ENCODE measurements at regions not wholly inside any gene's neighbourhood (a gene's known extent, or its start where the extent isn't known, plus 50 kb on each side); places are given as distances from the start of the nearest gene placed in this dataset.

GRCh38 chr14:65187421-65188049 lies 85.2 kb upstream of the MAX start:
- no peak for DNase-seq

GRCh38 chr14:65190312-65190711 lies 88.0 kb upstream of the MAX start:
- DNase-seq: no peak

GRCh38 chr14:65191716-65192115 lies 89.4 kb upstream of the MAX start:
- no peak for DNase-seq

GRCh38 chr14:65192686-65193085 lies 90.4 kb upstream of the MAX start:
- DNase-seq: no peak

GRCh38 chr14:65193916-65194590 lies 91.7 kb upstream of the MAX start:
- no peak for DNase-seq

GRCh38 chr14:65195042-65195719 lies 92.9 kb upstream of the MAX start:
- DNase-seq: no peak

GRCh38 chr14:65198346-65198745 lies 96.0 kb upstream of the MAX start:
- no peak for DNase-seq

- no peak for DNase-seq
These were observed 98.1 kb upstream of the MAX start for GRCh38 chr14:65200454-65200853.

- DNase-seq: no peak
These were observed 101.3 kb upstream of the MAX start for GRCh38 chr14:65203574-65203973.

- DNase-seq: no peak
These were observed 101.7 kb upstream of the MAX start for GRCh38 chr14:65204056-65204455.

GRCh38 chr14:65206078-65206447 lies 103.7 kb upstream of the MAX start:
- DNase-seq: no peak

- DNase-seq: no peak
These were observed 104.3 kb upstream of the MAX start for GRCh38 chr14:65206448-65207096.

- no peak for DNase-seq
These were observed 106.2 kb upstream of the MAX start for GRCh38 chr14:65208548-65208947.

- DNase-seq: no peak
These were observed 108.0 kb upstream of the MAX start for GRCh38 chr14:65210118-65210821.

GRCh38 chr14:65210822-65211182 lies 108.5 kb upstream of the MAX start:
- no peak for DNase-seq

- DNase-seq: no peak
These were observed 109.1 kb upstream of the MAX start for GRCh38 chr14:65211341-65211987.

GRCh38 chr14:65213316-65213715 lies 111.0 kb upstream of the MAX start:
- DNase-seq: no peak

GRCh38 chr14:65214741-65215140 lies 112.4 kb upstream of the MAX start:
- DNase-seq: no peak

- no peak for DNase-seq
These were observed 117.0 kb upstream of the MAX start for GRCh38 chr14:65219353-65219752.

- peak; percentile 83 for DNase-seq
These were observed 120.1 kb upstream of the MAX start for GRCh38 chr14:65222440-65222858.

- peak; percentile 43 for DNase-seq
These were observed 121.3 kb upstream of the MAX start for GRCh38 chr14:65223636-65224035.

GRCh38 chr14:65224799-65225198 lies 122.5 kb upstream of the MAX start:
- DNase-seq: no peak
